Endodermal cell (in vitro differentiated cells): ENCODE measurements at regions not wholly inside any gene's neighbourhood (a gene's known extent, or its start where the extent isn't known, plus 50 kb on each side); places are given as distances from the start of the nearest gene placed in this dataset.

Experiments used
- DNase-seq: peaks from one replicate; pipeline ENCODE4 v3.0.0-alpha.2; 2017
- H3K27ac ChIP-seq: 2 replicates; pipeline ENCODE4 v1.5.1; 2013; ENCODE audit warnings: mild to moderate bottlenecking, low read depth, low read length, moderate library complexity
- H3K27me3 ChIP-seq: 2 replicates; pipeline ENCODE4 v1.6.1; 2013; ENCODE audit warnings: mild to moderate bottlenecking, low read length, moderate library complexity; ENCODE audit not compliant: insufficient read depth, control insufficient read depth, poor library complexity, severe bottlenecking
- H3K36me3 ChIP-seq: 2 replicates; pipeline ENCODE4 v1.7.0; 2013; ENCODE audit warnings: mild to moderate bottlenecking, low read length, moderate library complexity; ENCODE audit not compliant: control insufficient read depth, insufficient read depth
- H3K4me1 ChIP-seq: one replicate; pipeline ENCODE4 v1.7.0; 2013; ENCODE audit warnings: low read length; ENCODE audit not compliant: control insufficient read depth, insufficient read depth
- H3K4me3 ChIP-seq: 2 replicates; pipeline ENCODE4 v1.5.1; 2013; ENCODE audit warnings: mild to moderate bottlenecking, low read length, moderate library complexity
- H3K9ac ChIP-seq: 2 replicates; pipeline ENCODE4 v1.6.1; 2013; ENCODE audit warnings: mild to moderate bottlenecking, low read length, moderate library complexity; ENCODE audit not compliant: poor library complexity, severe bottlenecking; ENCODE audit errors: extremely low read depth
- H3K9me3 ChIP-seq: 2 replicates; pipeline ENCODE4 v1.6.1; 2013; ENCODE audit warnings: mild to moderate bottlenecking, low read length, moderate library complexity; ENCODE audit not compliant: control insufficient read depth
- H3K27ac Mint-ChIP-seq: 2 replicates; pipeline ENCODE4 v1.8.0; 2020; ENCODE audit warnings: mixed read lengths
- H3K27me3 Mint-ChIP-seq: 2 replicates; pipeline ENCODE4 v1.8.0; 2021; ENCODE audit warnings: mild to moderate bottlenecking, mixed read lengths; ENCODE audit not compliant: insufficient read depth
- H3K36me3 Mint-ChIP-seq: 2 replicates; pipeline ENCODE4 v1.8.0; 2020; ENCODE audit warnings: low read depth, mixed read lengths
- H3K4me1 Mint-ChIP-seq: 2 replicates; pipeline ENCODE4 v1.8.0; 2020; ENCODE audit warnings: mixed read lengths
- H3K4me3 Mint-ChIP-seq: 2 replicates; pipeline ENCODE4 v1.8.0; 2020; ENCODE audit warnings: mild to moderate bottlenecking, moderate library complexity, mixed read lengths
- H3K9me3 Mint-ChIP-seq: 2 replicates; pipeline ENCODE4 v1.8.0; 2020; ENCODE audit warnings: mild to moderate bottlenecking, mixed read lengths
- WGBS, 2 experiments: methylation state at CpG; one replicate each; pipeline versions ENCODE4 v1.1.5 to v1.1.7; 2013; ENCODE audit warnings: missing lambda C conversion rate in 2 of 2, mixed read lengths in 1 of 2; ENCODE audit not compliant: insufficient coverage in 1 of 2, insufficient read length in 1 of 2; 5-methylcytosine and 5-hydroxymethylcytosine counted together
- TF ChIP-seq, protein P1 (sequence below): fragments of 200-600 bp; sonication (generic); conservative IDR thresholded peaks from 2 replicates; pipeline ENCODE4 v1.5.0; 2021; ENCODE audit warnings: antibody characterized with exemption, mild to moderate bottlenecking

GRCh38 chr4:29326816-29327215, 1393.4 kb upstream of the PCDH7 start:
- Histone ChIP-seq H3K4me3 (no peak overlapping the region), H3K4me1 (no peaks in the 10 kb centered on the region), H3K9ac (no peak overlapping the region), H3K27me3 (no peaks in the 10 kb centered on the region), H3K36me3 (no peaks in the 10 kb centered on the region), H3K9me3 (no peaks in the 10 kb centered on the region), H3K27ac (no peak overlapping the region)
- TF ChIP-seq, protein P1, sequence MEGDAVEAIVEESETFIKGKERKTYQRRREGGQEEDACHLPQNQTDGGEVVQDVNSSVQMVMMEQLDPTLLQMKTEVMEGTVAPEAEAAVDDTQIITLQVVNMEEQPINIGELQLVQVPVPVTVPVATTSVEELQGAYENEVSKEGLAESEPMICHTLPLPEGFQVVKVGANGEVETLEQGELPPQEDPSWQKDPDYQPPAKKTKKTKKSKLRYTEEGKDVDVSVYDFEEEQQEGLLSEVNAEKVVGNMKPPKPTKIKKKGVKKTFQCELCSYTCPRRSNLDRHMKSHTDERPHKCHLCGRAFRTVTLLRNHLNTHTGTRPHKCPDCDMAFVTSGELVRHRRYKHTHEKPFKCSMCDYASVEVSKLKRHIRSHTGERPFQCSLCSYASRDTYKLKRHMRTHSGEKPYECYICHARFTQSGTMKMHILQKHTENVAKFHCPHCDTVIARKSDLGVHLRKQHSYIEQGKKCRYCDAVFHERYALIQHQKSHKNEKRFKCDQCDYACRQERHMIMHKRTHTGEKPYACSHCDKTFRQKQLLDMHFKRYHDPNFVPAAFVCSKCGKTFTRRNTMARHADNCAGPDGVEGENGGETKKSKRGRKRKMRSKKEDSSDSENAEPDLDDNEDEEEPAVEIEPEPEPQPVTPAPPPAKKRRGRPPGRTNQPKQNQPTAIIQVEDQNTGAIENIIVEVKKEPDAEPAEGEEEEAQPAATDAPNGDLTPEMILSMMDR = no peak
- Mint-ChIP-seq H3K9me3 (no peaks in the 10 kb centered on the region), H3K27me3 (no peaks in the 10 kb centered on the region), H3K4me3 (no peak overlapping the region), H3K36me3 (no peaks in the 10 kb centered on the region), H3K27ac (no peak overlapping the region), H3K4me1 (no peaks in the 10 kb centered on the region)
- 88% methylated on average over 2 of the region's 2 CpGs; no CpG with 5 or more reads in 1 of the 2 experiments for WGBS, 2 experiments
- no peak for DNase-seq

DNA sequence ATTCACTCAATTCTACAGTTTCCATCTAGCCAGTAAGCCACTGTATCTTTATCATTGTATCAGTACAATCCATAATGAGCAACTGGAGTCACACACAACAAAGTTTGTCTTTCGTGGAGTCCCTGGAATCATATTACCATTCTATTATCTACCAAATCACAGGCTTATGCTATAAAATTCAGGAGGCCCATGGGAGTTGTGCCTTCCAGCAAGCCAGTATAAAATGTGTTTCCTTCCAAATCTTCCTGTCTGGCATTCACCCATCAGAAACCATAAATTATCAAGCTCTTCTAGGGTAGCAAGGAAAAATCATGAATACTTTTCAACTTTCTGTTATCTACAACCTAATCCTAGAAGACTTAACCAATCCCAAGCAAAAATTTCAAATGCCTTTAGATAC, 1383.3 kb upstream of the PCDH7 start:
- Histone ChIP-seq H3K27me3 (no peaks in the 10 kb centered on the region), H3K27ac (no peak overlapping the region), H3K36me3 (no peaks in the 10 kb centered on the region), H3K4me3 (no peak overlapping the region), H3K9ac (no peak overlapping the region), H3K9me3 (no peaks in the 10 kb centered on the region), H3K4me1 (no peaks in the 10 kb centered on the region)
- Mint-ChIP-seq H3K4me1 (no peaks in the 10 kb centered on the region), H3K27ac (no peak overlapping the region), H3K9me3 (no peaks in the 10 kb centered on the region), H3K27me3 (no peaks in the 10 kb centered on the region), H3K4me3 (no peak overlapping the region), H3K36me3 (no peaks in the 10 kb centered on the region)
- DNase-seq = no peak
- 86 to 88% methylated on average over 1 of the region's 1 CpG for WGBS, 2 experiments
- TF ChIP-seq, protein P1 = no peak

DNA sequence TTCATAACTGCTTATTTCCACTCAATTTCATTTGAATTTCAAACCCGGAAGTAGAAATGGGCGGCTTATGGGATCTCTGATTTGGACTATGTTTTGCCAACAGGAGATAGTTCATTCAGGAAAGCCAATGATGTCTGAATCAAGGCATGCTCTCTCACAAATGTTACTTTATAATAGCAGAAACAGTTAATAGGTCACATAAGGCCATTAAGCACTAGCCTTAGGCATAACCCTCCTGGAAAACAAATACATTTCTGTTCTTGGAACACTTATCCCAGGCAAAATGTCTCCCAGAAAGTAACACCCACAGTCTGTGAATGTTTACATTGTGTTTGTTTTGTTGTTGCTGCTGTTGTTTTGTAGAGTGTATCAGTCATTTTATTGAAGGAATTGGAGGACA, 1347.2 kb upstream of the PCDH7 start:
- peaks cover under 1% of the 10 kb centered on the region for H3K9me3 ChIP-seq
- TF ChIP-seq, protein P1 = no peak

More for the DNA sequence above, 1347.2 kb upstream of the PCDH7 start:
- H3K27ac ChIP-seq = no peak overlapping the region
- 90 to 100% methylated on average over 2 of the region's 2 CpGs for WGBS, 2 experiments
- peaks cover 3% of the 10 kb centered on the region for H3K4me1 Mint-ChIP-seq
- no peaks in the 10 kb centered on the region for H3K27me3 Mint-ChIP-seq
- no peaks in the 10 kb centered on the region for H3K36me3 ChIP-seq
- H3K27me3 ChIP-seq = no peaks in the 10 kb centered on the region
- H3K9ac ChIP-seq = no peak overlapping the region
- H3K4me3 ChIP-seq = no peak overlapping the region
- H3K27ac Mint-ChIP-seq = no peak overlapping the region
- no peak for DNase-seq
- no peaks in the 10 kb centered on the region for H3K9me3 Mint-ChIP-seq
- no peaks in the 10 kb centered on the region for H3K4me1 ChIP-seq
- no peak overlapping the region for H3K4me3 Mint-ChIP-seq
- no peaks in the 10 kb centered on the region for H3K36me3 Mint-ChIP-seq
